Right renal pelvis (tissue), 4 donors: ENCODE measurements at regions not wholly inside any gene's neighbourhood (a gene's known extent, or its start where the extent isn't known, plus 50 kb on each side); places are given as distances from the start of the nearest gene placed in this dataset.
"Not testable (repeated sequence)": the region's sequence is repeated elsewhere in the genome, so short reads cannot be mapped to it uniquely, and the experiment has no call there.

ENCODE experiments used
- DNase-seq, 4 donors: peaks; one replicate each; pipeline ENCODE4 v3.0.0-alpha.2; 2013; ENCODE audit warnings: low read depth in 4 of 4, low spot score in 3 of 4, missing footprints in 1 of 4

DNA sequence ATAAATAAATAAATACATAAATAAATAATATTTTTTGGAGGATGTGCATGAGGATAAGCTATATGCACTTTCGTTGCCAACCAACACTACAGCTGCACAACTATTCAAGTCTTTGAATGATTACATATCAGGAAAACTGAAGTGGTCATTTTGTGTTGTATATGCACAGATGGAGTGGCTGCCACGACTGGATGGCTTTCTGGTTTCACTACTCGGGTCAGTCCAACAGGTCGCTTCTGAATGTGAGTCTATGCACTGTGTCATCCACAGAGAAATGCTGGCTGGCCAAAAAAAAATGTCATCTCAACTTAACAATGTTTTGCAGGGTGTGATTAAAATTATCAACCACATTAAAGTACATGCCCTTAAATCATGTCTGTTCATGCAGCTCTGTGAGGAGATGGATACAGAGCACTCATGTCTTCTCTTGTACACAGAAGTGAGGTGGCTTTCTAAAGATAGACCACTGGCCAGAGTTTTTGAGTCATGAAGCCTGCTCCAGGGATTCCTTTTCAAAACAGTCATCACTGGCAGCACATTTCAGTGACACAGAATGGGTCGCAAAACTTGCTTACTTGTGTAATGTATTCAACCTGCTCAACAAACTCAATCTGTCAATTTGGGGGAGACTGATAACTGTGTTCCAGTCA, 589.8 kb upstream of the CYLC2 start:
- no peak for DNase-seq

GRCh38 chr9:102403514-102403913, 591.6 kb upstream of the CYLC2 start:
- no peak for DNase-seq

DNA sequence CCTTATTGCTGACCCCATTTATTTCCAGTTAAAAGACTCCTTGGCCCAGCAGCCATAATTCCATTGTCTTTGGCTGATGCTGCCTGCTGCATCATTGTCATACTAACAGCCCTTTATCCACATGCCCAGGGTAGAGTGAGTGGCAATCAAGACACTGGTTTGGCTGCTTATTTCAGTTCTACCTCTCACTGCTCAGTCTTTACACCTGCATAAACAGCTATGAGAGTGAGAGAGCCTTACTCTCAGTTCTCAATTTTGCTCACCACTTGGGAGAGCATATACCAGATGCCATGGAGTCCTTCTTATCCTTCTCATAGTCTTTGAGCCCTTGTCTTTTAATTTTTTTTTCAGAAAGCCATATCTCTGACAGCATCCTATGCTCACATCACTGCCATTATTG, 596.9 kb upstream of the CYLC2 start:
- DNase-seq = no peak

GRCh38 chr9:102385620-102386019, 609.5 kb upstream of the CYLC2 start:
- not testable (repeated sequence) for DNase-seq

GRCh38 chr9:102362470-102363132, 624.2 kb upstream of the GRIN3A start:
- no peak for DNase-seq

GRCh38 chr9:102360846-102361245, 622.4 kb upstream of the GRIN3A start:
- DNase-seq = no peak

GRCh38 chr9:102355982-102356381, 617.5 kb upstream of the GRIN3A start:
- no peak for DNase-seq

GRCh38 chr9:102354041-102354440, 615.6 kb upstream of the GRIN3A start:
- no peak for DNase-seq

DNA sequence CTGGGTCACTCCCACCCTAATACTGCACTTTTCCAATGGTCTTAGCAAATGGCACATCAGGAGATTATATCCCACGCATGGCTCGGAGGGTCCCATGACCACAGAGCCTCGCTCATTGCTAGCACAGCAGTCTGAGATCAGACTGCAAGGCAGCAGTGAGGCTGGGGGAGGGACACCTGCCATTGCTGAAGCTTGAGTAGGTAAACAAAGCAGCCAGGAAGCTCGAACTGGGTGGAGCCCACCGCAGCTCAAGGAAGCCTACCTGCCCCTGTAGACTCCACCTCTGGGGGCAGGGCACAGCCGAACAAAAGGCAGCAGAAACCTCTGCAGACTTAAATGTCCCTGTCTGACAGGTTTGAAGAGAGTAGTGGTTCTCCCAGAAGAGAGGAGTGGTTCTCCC, 599.0 kb upstream of the GRIN3A start:
- not testable (repeated sequence) for DNase-seq

DNA sequence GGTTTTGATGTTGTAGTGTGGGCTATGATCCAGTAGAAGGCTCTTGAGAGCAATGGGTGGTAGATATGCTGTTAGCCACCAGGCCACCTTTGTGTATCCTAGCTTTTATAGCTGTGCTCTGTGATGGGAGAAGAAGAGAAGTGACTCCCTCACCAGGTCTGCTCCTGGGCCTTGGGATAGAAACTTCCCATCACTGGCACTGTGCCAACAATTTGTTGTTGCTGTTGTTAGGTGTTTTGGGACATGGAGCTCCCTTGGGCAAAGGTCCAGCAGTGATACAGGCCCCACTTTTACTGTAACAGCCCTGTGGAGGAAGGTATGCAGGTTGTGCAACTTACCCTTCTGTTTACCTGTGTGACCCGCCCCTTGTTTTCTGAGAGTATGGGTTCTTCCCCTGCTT, 570.9 kb upstream of the GRIN3A start:
- DNase-seq = no peak

GRCh38 chr9:102295188-102295587, 556.7 kb upstream of the GRIN3A start:
- no peak for DNase-seq

GRCh38 chr9:102273952-102274351, 535.5 kb upstream of the GRIN3A start:
- no peak for DNase-seq

DNA sequence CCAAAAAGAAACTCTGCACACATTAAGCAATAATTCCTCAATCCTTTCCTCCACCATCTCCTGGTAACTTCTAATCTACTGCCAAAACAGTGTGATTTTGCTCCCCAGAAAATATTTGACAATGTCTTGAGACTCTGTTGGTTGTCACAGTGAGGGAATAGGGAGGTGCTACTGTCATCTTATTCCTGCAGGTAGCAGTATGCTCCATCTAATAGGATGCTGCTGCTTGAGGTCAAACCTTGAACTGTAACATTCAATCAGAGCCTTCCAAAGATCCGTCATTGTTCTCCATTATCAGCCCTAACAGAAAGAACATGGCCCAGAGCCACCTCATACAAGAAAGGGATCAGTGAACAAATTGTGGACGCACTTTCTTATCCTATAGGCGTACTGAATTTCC, 514.7 kb upstream of the GRIN3A start:
- DNase-seq = no peak

- DNase-seq = no peak
Measured at GRCh38 chr9:102244916-102245315, 506.5 kb upstream of the GRIN3A start.

- peak; percentile 7 to 55 (median 36) for DNase-seq
Measured at GRCh38 chr9:102237520-102237919, 499.1 kb upstream of the GRIN3A start.

GRCh38 chr9:102237094-102237493, 498.6 kb upstream of the GRIN3A start:
- no peak for DNase-seq

GRCh38 chr9:102227416-102227815, 489.0 kb upstream of the GRIN3A start:
- DNase-seq = not testable (repeated sequence)

DNA sequence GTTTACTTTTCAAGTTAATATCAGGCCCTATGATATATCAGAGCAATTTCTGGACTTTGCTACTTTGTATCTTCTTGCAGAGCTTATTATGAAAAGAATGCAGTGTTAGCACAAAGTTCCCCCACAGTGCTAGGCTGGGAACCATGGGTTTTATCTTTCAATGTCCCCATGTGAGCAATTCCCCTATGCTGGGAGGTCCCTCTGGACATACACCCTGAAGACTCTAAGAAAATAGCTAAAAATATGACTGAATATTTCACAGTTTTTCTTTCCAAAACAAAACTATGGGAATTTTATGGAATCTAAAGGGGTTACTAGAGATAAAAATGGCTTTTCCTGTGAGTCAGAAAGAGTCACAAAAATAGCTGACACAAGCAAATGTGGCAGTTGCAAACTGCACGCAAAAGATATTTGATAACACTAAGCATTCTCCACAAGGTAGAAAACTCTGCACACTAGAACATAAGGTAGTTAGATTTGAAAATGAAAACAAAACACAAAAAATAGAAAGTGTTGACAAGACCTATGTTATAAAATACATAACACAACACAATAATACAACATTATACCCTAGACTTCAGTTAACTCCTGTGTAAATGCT, 487.5 kb upstream of the GRIN3A start:
- DNase-seq = no peak

DNA sequence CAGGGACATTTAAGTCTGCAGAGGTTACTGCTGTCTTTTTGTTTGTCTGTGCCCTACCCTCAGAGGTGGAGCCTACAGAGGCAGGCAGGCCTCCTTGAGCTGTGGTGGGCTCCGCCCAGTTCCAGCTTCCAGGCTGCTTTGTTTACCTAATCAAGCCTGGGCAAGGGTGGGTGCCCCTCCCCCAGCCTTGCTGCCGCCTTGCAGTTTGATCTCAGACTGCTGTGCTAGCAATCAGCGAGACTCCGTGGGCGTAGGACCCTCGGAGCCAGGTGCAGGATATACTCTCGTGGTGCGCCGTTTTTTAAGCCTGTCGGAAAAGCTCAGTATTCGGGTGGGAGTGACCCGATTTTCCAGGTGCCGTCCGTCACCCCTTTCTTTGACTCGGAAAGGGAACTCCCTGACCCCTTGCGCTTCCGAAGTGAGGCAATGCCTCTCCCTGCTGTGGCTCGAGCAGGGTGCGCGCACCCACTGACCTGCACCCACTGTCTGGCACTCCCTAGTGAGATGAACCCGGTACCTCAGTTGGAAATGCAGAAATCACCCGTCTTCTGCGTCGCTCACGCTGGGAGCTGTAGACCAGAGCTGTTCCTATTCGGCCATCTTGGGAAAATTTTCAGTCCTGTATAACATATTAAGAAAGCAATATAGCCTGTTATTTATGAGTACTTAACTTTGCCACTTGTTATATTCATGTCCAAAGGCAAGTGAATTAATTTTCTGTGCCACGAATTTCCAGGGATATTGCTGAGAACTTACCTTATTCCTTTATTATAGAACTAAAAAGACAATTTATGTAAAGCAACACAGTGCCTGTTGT, 485.1 kb upstream of the GRIN3A start:
- DNase-seq = not testable (repeated sequence)

GRCh38 chr9:102209176-102209575, 470.7 kb upstream of the GRIN3A start:
- no peak for DNase-seq

GRCh38 chr9:102206432-102206831, 468.0 kb upstream of the GRIN3A start:
- DNase-seq = no peak
